DMS53 treated with DMSO at 0.1 percent for 48 hours (cell line): ENCODE measurements at regions not wholly inside any gene's neighbourhood (a gene's known extent, or its start where the extent isn't known, plus 50 kb on each side); places are given as distances from the start of the nearest gene placed in this dataset.
A peak's percentile ranks its signal among the peaks of the same experiment; 100 is the strongest.

Source experiments
- DNase-seq: peaks from one replicate; lab custom pipeline; 2025; ENCODE audit not compliant: unreplicated experiment; lab: John Stamatoyannopoulos, UW

- no peak for DNase-seq
Measured at GRCh38 chr2:204454672-204455380, 90.4 kb upstream of the PARD3B start.

GRCh38 chr2:204468746-204469429 lies 76.4 kb upstream of the PARD3B start:
- no peak for DNase-seq

GRCh38 chr2:204470178-204470620 lies 75.1 kb upstream of the PARD3B start:
- no peak for DNase-seq

DNA sequence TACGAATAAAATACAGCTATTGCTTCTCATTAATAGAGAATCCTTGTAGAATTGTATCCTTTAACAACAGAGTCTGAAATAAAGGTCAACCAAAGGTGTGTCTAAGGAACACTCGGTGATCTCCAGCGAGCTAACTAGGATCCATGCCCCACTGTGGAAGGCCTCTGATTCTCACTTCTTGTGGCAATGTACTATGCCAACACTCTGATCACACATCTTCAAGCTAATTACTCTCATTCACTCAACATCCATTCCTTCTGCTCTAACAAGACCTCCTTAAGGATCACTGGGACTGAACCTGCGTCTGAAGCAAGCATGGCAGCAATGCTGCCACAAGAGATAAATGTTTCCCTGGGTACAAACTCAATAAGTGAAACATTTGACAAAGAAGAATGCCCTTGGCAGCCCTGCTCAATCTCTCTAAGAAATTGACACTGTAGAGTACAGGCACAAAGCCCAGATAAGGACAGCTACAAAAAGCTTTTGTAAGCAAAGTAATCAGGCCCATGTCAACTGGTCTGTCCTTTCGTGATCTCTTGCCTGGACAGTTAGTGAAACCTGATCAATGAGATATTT lies 74.6 kb upstream of the PARD3B start:
- no peak for DNase-seq

DNA sequence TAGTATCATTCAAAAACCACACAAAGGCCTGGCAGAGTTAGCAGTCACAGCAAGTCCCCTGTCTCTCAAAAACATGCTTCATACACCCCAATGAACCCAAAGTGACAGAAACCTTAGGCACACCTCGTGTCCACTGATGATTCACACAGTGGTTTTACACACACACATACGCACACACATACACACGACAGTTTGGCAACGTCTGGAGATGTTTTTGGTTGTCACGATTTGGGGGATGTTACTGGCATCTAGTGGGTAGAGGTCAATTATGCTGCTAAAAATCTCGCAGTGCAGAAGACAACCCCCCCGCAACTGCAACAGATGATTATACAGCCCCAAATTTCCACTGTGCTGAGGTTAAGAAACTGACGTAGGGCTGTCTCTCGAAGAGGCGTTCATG lies 72.9 kb upstream of the PARD3B start:
- no peak for DNase-seq

GRCh38 chr2:204473224-204473623 lies 72.1 kb upstream of the PARD3B start:
- no peak for DNase-seq

DNA sequence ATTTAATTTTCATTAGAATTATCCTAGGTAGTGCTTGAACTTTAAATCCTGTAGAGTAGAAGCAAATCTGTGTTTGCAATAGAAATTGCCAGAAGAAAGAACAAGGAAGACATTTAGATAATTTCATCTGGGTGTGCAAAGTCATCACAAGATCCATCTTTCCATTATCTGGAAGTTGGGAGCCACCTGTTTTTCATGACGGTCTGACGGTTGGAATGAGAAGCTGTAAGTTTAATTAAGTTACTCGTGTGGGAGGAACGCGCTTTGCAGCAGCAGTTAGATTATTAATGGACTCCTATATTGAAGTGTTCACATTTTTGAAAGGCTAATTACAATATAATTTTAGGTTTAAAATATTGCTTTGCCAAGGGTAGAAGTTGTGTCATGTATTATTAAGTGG lies 69.9 kb upstream of the PARD3B start:
- DNase-seq: no peak

GRCh38 chr2:204477358-204477950 lies 67.8 kb upstream of the PARD3B start:
- DNase-seq: no peak

- DNase-seq: no peak
Measured at GRCh38 chr2:204479557-204479956, 65.7 kb upstream of the PARD3B start.

DNA sequence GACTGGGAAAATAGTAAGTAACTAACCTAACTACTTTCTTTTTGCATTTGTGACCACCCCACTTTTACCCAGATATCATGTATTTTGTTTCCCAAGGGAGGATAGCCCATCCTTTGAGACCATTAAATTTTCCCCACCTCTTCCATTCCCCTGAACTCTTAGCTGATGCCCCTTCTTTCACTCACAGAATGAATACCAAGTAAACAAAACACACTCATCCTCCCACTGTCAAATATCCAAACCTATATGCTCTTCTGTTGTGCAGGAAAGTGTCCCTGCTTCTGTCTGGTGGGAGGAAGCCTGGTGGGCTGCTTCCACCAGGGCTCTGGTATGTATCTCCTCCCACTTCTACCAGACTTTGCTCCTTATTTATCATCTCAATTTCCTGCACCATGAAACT lies 64.6 kb upstream of the PARD3B start:
- no peak for DNase-seq

- peak; percentile 22 for DNase-seq
Measured at GRCh38 chr2:204483608-204484081, 61.6 kb upstream of the PARD3B start.

DNA sequence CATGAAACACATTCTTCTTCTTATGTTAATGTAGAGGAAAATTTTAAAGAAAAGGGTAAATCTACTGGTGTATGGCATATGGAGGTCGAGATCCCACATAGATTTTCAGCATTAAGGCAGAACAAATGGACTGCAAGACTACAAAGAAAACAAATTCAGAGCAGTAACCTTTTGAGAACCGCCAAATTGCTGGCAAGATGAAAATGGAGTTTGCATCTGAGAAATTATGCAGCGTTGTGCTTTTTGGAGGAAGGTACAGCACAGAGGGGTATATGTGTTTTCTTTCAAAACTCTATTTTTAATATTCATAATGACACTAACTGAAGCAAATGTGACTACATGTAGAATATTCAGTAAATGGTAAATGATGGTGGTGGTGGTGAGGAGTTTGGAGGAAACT lies 59.0 kb upstream of the PARD3B start:
- no peak for DNase-seq

- DNase-seq: no peak
Measured at GRCh38 chr2:204486805-204487204, 58.5 kb upstream of the PARD3B start.

DNA sequence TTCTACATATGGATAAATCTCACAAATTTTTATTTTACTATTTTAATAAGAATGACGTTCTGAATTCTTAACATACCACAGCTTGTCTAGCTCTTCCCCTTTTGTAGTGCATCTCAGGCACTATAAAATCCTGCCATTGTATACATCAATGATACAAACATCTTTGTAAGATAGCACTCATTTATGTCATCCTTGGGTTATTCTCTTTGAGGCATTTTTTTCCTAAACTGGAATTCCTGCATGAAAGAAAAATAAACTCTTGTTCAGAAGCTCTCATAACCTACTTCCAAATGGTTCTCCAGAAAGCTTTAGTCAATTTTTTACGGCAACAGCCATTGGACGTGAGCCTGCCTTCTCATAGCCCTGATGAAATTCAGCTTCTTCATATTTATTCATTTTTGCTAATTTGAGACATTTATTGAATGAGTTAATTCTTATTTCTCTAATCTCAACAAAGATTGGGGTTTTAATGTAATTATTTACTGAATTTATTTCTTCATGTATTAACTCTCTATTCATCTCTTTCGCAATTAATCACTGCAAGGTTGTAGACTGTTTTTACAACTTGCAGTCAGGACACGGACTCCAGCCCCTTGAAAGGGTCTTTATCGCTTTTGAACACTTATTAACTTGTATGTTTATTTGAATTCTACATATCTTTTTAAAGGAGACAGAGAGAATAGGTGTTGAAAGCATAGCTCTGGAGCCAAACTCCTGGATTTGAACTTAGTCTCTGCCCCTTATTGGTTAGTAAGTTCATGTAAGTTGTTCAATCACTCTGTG lies 57.6 kb upstream of the PARD3B start:
- DNase-seq: no peak

- DNase-seq: no peak
Measured at GRCh38 chr2:204491528-204491927, 53.7 kb upstream of the PARD3B start.

- DNase-seq: no peak
Measured at GRCh38 chr2:204492417-204492816, 52.9 kb upstream of the PARD3B start.

DNA sequence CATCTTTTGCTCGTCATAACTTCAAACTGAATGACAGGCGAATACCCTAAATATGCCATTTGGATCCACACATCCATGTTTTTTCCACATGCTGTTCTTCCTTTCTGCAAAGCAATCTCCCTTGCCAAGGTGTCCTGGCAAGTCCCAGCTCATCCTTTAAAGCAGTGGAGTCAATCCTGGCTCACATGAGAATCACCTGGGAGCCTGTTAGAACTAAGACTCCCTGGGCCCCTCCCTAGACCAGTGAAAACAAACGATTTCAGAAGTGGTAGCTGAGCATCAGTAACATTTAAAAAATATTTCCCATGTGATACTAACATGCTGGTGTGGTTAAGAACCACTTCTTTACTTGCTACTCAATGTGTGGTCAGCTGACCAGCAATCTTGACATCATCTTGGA lies 50.6 kb upstream of the PARD3B start:
- DNase-seq: no peak

DNA sequence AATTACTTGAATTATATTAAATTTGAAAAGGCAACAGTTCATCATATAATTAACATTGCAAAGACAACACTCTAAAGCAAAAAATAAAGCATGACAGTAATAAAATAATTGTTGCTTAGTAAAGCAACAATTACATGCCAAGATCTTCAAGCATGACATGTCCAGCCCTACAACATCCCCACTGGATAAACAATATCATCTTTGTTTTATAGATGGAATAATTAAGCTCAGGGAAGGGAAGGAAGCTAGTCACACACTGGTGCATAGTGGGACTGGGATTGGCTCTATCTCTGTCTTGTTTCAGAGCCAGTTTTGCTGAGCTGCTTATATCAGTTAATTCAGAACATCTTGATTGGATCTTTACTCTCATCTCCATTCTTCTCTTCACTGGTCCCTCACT lies 49.9 kb upstream of the PARD3B start:
- no peak for DNase-seq
